Activated CD4-positive, alpha-beta memory T cell treated with anti-CD3 and anti-CD28 coated beads, Interleukin-2, amount 10 ng/mL, durations not matched to agents 7 days and 5 days (primary cell): ENCODE measurements at regions not wholly inside any gene's neighbourhood (a gene's known extent, or its start where the extent isn't known, plus 50 kb on each side); places are given as distances from the start of the nearest gene placed in this dataset.
"Not testable (repeated sequence)": the region's sequence is repeated elsewhere in the genome, so short reads cannot be mapped to it uniquely, and the experiment has no call there.

ENCODE experiments used
- CTCF ChIA-PET: fragments of 350-600 bp; sonication (Branson Sonifier 250); formaldehyde crosslinking; loops from one replicate; lab custom pipeline; 2021; ENCODE audit warnings: antibody characterized with exemption, inconsistent platforms; lab: Charles Lee
- POLR2A ChIA-PET: fragments of 350-600 bp; sonication (Branson Sonifier 250); formaldehyde crosslinking; loops from one replicate; lab custom pipeline; 2021; ENCODE audit warnings: antibody characterized with exemption; lab: Charles Lee
- DNase-seq: peaks from one replicate; pipeline ENCODE4 v3.0.0-alpha.2; 2020
- H3K27ac Mint-ChIP-seq: one replicate; pipeline ENCODE4 v1.8.0; 2021; ENCODE audit warnings: mild to moderate bottlenecking, mixed read lengths
- H3K27me3 Mint-ChIP-seq: one replicate; pipeline ENCODE4 v1.8.0; 2021; ENCODE audit warnings: mixed read lengths
- H3K36me3 Mint-ChIP-seq: one replicate; pipeline ENCODE4 v1.8.0; 2021; ENCODE audit warnings: low read depth, mixed read lengths
- H3K4me1 Mint-ChIP-seq: one replicate; pipeline ENCODE4 v1.8.0; 2021; ENCODE audit warnings: mixed read lengths
- H3K4me3 Mint-ChIP-seq: one replicate; pipeline ENCODE4 v1.8.0; 2021; ENCODE audit warnings: mild to moderate bottlenecking, mixed read lengths
- H3K9me3 Mint-ChIP-seq: one replicate; pipeline ENCODE4 v1.8.0; 2021; ENCODE audit warnings: mixed read lengths

DNA sequence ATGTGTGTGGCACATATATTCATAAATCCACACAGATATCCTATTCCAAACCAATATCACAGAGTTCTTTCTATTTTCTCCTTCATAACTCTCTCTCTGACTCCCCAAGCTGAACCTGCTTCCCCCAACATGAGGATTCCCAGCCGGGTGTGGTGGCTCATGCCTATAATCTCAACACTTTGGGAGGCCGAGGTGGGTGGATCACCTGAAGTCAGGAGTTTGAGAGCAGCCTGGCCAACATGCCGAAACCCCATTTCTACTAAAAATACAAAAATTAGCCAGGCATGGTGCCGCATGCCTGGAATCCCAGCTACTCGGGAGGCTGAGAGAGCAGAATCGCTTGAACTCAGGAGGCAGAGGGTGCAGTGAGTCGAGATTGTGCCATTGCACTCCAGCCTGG lies 86.3 kb upstream of the GLI2 start:
- H3K27me3 Mint-ChIP-seq, H3K36me3 Mint-ChIP-seq, H3K4me1 Mint-ChIP-seq, H3K4me3 Mint-ChIP-seq, DNase-seq, POLR2A ChIA-PET, CTCF ChIA-PET, H3K27ac Mint-ChIP-seq: not testable (repeated sequence)
- H3K9me3 Mint-ChIP-seq, result peaks cover 19% of the 10 kb centered on the region

DNA sequence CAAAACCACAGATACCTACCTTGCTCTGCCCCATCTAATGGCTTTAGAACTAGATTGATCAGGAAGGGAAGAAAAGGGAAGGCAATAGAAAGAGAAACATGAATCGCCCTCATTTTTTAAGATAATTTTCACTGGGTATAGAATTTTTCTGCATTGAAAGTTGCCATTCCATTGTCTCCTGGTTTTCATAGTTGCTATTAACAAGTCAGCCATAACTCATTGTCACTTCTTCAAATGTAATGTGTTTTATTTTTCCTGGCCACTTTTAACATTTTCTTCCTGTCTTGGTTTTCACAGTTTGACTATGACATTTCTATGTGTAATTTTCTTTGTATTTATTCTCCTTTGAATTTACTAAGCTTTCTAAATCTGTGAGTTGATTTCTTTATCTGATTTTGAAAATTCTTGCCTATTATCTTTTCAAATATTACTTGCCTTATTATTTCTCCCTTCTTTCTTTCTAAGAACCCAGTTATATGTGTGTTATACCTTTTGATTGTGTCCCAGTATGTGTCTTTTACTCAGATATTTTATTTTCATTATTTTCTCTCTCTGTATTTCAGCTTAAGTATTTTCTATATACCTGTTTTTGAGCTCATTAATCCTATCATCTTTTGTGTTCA lies 85.5 kb upstream of the GLI2 start:
- Mint-ChIP-seq H3K4me3 (no peak overlapping the region), H3K9me3 (peaks cover 19% of the 10 kb centered on the region)

DNA sequence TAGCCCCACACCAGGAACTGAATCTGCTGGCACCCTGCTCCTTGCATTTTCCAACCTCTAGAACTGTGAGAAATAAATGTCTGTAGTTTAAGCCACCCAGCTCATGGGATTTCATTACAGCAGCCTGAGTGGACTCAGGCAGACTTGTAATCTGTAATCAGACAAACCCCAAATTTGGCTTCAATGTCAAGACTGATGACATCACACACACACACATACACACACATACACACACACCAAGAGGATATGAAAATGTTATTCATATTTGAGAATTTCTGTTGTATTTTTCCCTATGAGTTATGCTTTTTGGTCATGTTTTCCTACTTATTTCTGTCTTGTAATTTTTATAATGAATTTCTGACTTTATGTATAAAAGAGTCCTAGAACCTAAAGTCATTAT lies 83.8 kb upstream of the GLI2 start:
- no peak overlapping the region for H3K27ac Mint-ChIP-seq
- CTCF ChIA-PET, result interaction anchor here (1.1 kb wide), 1 partner anchor 29 kb away, joined by 3 read pairs; no protein-coding TSS in a partner anchor
- peaks cover 5% of the 10 kb centered on the region for H3K27me3 Mint-ChIP-seq
- no peaks in the 10 kb centered on the region for H3K36me3 Mint-ChIP-seq
- no peak overlapping the region for H3K4me3 Mint-ChIP-seq
- no peak for DNase-seq
- no peaks in the 10 kb centered on the region for H3K4me1 Mint-ChIP-seq
- peaks cover 19% of the 10 kb centered on the region for H3K9me3 Mint-ChIP-seq
- POLR2A ChIA-PET, result no interaction called here

More for the DNA sequence above, 85.5 kb upstream of the GLI2 start:
- Mint-ChIP-seq H3K36me3 (no peaks in the 10 kb centered on the region), H3K27me3 (peaks cover 5% of the 10 kb centered on the region), H3K27ac (no peak overlapping the region), H3K4me1 (no peaks in the 10 kb centered on the region)
- POLR2A ChIA-PET, result no interaction called here
- DNase-seq, result no peak
- CTCF ChIA-PET, result no interaction called here

DNA sequence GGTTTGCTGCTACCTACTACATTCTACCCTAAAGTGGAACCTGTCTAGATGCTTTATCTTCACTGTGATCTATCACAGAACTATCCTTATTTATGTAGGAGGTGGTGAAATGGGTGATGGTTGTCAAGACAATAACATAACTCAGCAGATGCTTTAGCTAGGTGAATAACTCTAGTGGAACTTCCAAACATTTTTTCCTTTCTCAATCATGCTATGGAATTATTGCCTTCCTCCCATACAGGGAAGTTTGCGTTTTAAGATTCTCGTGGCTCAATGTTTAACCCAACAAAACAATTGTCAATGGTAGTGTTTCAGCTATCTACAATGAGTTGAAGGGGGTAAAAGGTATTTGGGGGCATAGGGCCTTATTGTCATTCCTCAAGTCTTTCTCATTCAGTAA lies 82.6 kb upstream of the GLI2 start:
- H3K27ac Mint-ChIP-seq, result no peak overlapping the region
- peaks cover 19% of the 10 kb centered on the region for H3K9me3 Mint-ChIP-seq
- DNase-seq, result no peak
- peaks cover 5% of the 10 kb centered on the region for H3K27me3 Mint-ChIP-seq
- ChIA-PET CTCF (interaction anchor here (0.6 kb wide), 1 partner anchor 414 kb away, joined by 3 read pairs; no protein-coding TSS in a partner anchor), POLR2A (no interaction called here)
- H3K4me3 Mint-ChIP-seq, result no peak overlapping the region
- no peaks in the 10 kb centered on the region for H3K36me3 Mint-ChIP-seq
- no peaks in the 10 kb centered on the region for H3K4me1 Mint-ChIP-seq

DNA sequence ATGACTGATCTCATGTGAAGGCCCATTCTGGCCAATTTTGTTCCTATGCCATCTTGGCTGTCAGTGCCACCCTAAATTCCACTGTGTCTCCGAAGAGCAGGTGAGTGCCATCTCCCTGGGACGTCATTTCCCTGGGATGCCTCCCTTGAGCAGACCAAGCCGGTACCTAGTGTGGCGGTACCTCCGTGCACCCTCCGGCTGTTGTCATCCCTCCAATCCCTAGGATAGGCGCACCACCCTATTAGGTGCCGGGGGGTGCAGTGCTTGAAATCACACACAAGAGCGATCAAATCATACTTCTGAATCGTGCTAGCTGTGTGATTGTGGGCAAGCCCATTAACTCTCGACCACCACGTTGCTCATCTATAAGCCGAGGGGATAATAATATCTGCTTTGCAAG lies 81.8 kb upstream of the GLI2 start:
- H3K4me1 Mint-ChIP-seq, result no peaks in the 10 kb centered on the region
- H3K4me3 Mint-ChIP-seq, result no peak overlapping the region
- no peaks in the 10 kb centered on the region for H3K36me3 Mint-ChIP-seq
- H3K27ac Mint-ChIP-seq, result no peak overlapping the region
- ChIA-PET POLR2A (no interaction called here), CTCF (no interaction called here)
- DNase-seq, result no peak
- H3K27me3 Mint-ChIP-seq, result peaks cover 5% of the 10 kb centered on the region
- H3K9me3 Mint-ChIP-seq, result peaks cover 19% of the 10 kb centered on the region

DNA sequence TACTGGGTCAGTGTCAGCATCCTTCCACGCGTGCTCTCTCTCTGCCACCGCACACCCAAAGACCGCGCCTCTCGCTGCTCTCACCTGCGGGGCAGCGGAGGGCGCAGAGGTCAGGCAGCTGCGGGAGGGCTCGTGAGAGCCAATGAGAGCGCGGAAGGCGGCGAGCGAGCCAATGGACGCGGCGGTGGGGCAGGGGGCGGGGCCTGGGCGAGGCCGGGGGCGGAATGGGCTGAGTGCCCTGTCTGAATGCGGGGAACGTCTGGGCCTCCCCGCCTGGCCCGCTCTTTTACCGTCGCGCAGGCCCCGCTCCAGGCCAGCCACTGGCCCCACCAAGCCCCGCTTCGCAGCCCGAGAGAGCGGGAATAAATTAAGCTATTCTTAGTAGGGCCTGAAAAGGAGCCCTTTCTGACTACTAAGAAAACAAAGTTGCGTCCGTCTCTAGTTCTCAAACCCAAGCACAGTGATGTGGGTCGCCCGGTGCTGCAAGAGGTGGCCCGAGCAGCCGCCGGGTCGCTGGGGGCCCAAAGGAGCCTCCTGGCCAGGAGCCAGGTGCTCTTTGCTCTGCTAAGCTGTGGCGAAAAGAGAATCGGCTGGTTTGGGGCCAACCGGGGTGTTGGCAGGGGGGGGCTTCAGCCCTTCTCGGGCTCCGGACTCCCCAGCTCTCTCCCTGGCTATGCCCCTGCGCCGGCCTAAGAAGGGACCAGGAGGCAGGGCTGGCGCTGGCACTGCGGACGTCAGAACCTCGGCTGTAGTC lies 81.1 kb upstream of the GLI2 start:
- H3K4me1 Mint-ChIP-seq, result no peaks in the 10 kb centered on the region
- peaks cover 14% of the 10 kb centered on the region for H3K9me3 Mint-ChIP-seq
- H3K4me3 Mint-ChIP-seq, result no peak overlapping the region
- ChIA-PET POLR2A (no interaction called here), CTCF (no interaction called here)
- no peak for DNase-seq
- H3K27me3 Mint-ChIP-seq, result peaks cover 5% of the 10 kb centered on the region
- H3K36me3 Mint-ChIP-seq, result no peaks in the 10 kb centered on the region
- no peak overlapping the region for H3K27ac Mint-ChIP-seq

DNA sequence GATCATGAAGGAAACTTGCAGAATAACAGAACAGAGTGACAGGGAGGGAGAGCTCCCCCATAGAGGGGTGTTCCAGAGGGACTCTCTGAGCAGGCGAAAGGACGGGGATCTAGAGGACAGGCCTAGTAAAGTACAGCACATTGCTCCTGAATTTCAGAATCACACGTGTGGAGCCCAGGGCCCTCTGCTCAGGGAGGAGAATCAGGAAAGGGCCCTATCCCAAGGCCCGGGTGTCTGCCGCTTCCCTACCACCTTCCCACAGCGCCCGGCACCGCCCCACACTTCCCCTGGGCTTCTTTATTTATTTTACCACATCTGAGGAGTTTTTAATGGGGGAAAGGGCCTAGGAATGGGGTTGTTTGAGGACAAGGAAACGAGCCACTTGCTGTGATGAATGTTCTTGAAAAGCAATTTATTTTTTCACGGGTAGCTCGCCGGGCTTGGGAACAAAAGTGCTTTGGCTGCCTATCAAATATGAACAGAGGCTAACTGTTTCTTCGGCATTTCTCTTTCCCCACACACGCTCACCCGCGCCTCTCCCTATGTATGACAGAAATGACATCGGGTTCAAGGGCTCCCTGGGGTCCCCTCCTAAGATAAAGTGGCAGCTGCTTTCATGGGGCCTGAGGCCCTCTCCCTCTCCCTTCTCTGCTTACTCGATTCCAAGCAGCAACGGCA lies 79.3 kb upstream of the GLI2 start:
- no peak for DNase-seq
- CTCF ChIA-PET, result no interaction called here
- Mint-ChIP-seq H3K27me3 (peaks cover 3% of the 10 kb centered on the region), H3K4me3 (no peak overlapping the region), H3K9me3 (no peaks in the 10 kb centered on the region), H3K36me3 (no peaks in the 10 kb centered on the region), H3K4me1 (no peaks in the 10 kb centered on the region), H3K27ac (no peak overlapping the region)
- POLR2A ChIA-PET, result no interaction called here

DNA sequence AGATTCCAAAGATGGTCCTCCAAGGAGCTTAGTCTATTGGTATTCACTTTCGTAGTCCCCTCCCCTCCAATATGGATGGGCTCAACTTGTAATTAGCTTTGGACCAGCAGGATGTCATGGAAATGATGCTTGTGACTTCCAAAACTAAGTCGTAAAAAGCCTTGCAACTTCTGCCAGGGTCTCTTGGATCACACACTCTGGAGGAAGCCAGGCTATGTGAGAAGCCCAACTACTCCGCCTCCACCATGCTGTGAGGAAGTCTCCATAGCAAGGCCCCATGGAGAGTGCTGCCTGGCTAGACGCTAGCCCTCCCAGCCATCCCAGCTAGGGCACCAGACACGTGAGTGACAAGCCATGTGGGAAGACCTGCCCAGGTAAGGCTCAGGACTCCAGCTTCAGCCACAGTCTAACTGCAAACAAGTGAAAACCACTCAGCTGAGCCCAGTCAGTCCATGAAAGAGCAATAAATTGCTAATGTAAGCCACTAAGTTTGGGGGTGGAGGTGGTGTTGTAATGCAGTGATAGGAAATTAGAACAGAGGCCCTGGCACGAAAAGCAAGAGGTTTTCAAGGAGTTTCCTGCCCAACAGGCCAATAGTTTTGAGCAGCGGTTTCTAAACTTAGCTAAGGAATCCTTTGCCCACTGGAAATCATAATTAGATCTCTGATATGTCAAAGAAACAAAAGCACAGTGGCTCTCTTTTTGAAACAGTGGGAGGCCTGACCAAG lies 77.5 kb upstream of the GLI2 start:
- Mint-ChIP-seq H3K4me3 (no peak overlapping the region), H3K9me3 (peaks cover 2% of the 10 kb centered on the region), H3K27ac (no peak overlapping the region), H3K4me1 (no peaks in the 10 kb centered on the region), H3K27me3 (peaks cover 3% of the 10 kb centered on the region), H3K36me3 (no peaks in the 10 kb centered on the region)
- ChIA-PET CTCF (no interaction called here), POLR2A (no interaction called here)
- no peak for DNase-seq

DNA sequence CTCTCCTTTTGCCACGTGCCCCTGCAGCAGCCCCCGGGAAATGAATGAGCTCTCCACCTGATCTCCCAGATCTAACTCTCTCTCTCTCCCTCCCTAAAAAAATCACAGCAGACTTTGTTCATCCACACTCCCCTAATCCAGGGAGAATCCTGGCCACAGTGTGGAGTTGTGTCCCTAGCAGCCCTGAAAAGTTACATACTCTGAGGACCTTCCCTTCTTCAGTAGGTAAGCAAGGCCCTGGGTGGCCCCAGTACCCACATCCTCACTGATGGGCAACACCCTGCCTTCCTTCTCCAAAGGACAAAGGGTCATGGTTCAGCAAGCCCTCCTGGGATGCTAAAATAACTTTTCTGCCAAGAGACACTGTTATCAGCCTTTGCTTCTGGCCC lies 76.9 kb upstream of the GLI2 start:
- Mint-ChIP-seq H3K36me3 (no peaks in the 10 kb centered on the region), H3K27me3 (peaks cover 3% of the 10 kb centered on the region), H3K9me3 (peaks cover 2% of the 10 kb centered on the region), H3K4me3 (no peak overlapping the region), H3K4me1 (no peaks in the 10 kb centered on the region), H3K27ac (no peak overlapping the region)
- POLR2A ChIA-PET, result no interaction called here
- CTCF ChIA-PET, result no interaction called here
- DNase-seq, result no peak

DNA sequence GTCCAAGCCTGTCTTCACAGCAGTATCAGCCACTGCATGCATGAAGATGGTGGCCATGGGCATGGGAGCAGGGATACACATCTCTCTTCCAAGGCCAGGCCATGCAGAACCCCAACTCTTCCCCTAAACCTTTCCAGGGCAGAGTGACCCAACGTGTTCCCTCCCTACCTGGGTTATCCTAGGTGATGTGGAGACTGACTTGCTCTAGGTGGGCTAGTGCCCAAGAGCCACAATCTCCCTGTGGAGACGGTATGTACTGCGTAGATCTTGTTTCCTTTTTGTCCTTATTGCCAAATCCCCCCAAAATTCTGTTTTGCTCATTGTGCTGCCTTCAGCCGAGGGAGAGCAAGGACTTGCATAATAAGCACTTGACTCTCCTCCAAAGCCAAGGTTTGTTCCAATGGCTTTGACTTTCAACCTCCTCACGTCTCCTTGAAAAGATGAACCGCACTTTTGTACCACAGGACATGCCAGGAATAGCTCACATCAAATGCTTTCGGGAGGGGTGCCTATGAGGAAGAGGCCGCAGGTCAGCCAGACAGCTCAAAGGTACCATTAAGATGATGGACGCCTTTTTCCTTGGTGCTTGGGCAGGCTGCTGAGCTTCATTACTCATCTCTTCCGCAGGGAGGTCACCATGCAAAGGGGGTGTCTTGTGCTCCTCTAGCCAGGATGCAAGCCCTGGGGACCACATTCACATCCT lies 76.2 kb upstream of the GLI2 start:
- ChIA-PET CTCF (no interaction called here), POLR2A (no interaction called here)
- no peak for DNase-seq
- no peak overlapping the region for H3K27ac Mint-ChIP-seq
- H3K4me3 Mint-ChIP-seq, result no peak overlapping the region
- H3K9me3 Mint-ChIP-seq, result peaks cover 2% of the 10 kb centered on the region
- H3K27me3 Mint-ChIP-seq, result peaks cover 5% of the 10 kb centered on the region
- no peaks in the 10 kb centered on the region for H3K36me3 Mint-ChIP-seq
- H3K4me1 Mint-ChIP-seq, result no peaks in the 10 kb centered on the region

DNA sequence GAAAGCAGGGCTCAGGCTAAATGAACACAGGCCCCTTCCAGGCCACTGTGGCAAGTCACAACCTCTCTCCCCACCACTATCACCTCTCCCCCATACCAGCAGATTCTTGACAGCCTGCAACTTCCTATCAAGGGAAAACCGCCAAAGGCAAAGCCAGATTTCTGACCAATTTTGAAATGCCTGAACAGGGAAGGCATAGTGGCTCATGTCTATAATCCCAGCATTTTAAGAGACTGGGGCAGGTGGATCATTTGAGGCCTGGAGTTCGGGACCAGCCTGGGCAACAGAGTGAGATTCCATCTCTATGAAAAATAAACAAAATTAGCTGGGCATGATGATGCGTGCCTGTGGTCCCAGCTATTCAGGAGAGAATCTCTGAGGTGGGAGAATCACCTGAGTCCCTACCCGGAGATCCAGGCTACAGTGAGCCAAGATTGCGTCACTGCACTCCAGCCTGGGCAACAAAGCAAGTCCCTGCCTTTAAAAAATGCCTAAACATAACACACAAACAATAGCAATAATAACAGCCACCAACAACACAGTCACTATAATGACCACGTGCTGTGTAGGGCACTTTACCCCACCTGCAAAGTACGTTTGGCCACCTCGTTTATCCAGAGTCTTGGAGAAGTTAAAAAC lies 75.5 kb upstream of the GLI2 start:
- no peak overlapping the region for H3K4me3 Mint-ChIP-seq
- CTCF ChIA-PET, result no interaction called here
- peaks cover 3% of the 10 kb centered on the region for H3K27me3 Mint-ChIP-seq
- POLR2A ChIA-PET, result no interaction called here
- no peaks in the 10 kb centered on the region for H3K4me1 Mint-ChIP-seq
- H3K36me3 Mint-ChIP-seq, result no peaks in the 10 kb centered on the region
- peaks cover 2% of the 10 kb centered on the region for H3K9me3 Mint-ChIP-seq
- H3K27ac Mint-ChIP-seq, result no peak overlapping the region
- DNase-seq, result no peak

DNA sequence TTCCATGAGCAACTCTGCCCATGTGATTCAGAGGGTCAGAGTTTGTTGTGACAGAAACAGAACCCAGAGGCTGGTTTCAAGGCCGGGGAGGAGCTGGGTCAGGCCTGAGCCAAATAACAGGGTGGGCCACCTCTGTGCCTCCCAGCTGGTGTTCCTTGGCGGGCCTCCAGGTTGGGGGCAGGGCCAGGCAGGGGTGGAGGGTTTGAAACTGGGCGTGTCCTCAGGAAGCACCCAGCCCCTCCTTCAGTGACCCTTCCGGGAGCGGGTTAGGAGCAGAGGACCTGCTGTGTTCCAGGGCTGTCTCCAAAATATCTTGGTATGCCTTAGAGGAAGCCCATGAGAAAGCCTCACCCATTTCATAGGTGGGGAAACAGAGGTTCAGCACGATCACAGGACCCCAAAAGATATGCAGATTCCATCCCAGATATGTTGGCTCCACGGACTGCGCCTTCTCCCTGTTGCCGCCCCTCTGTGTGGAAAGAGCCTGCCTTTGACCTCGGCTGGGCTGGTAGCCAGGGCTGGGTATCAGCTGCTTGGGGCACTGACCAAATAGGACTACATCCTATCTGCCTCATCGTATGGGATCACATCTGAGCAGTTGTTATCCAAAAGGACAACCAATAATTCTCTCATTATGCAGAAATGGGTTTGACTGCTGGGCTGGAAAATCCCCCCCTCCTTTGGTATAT lies 74.8 kb upstream of the GLI2 start:
- ChIA-PET POLR2A (no interaction called here), CTCF (no interaction called here)
- Mint-ChIP-seq H3K27ac (no peak overlapping the region), H3K9me3 (peaks cover 2% of the 10 kb centered on the region), H3K36me3 (no peaks in the 10 kb centered on the region), H3K4me1 (no peaks in the 10 kb centered on the region), H3K27me3 (peaks cover 2% of the 10 kb centered on the region), H3K4me3 (no peak overlapping the region)
- DNase-seq, result no peak
